Forelimb muscle (tissue), 1 donor: ENCODE measurements at regions not wholly inside any gene's neighbourhood (a gene's known extent, or its start where the extent isn't known, plus 50 kb on each side); places are given as distances from the start of the nearest gene placed in this dataset.

ENCODE experiments used
- DNase-seq: peaks from one replicate; pipeline ENCODE4 v3.0.0-alpha.2; 2013; ENCODE audit warnings: low read depth

- no peak for DNase-seq
Observed at GRCh38 chr16:64823481-64824075, 298.3 kb downstream of the CDH11 start.

- DNase-seq, result no peak
Observed at GRCh38 chr16:64809876-64810629, 311.8 kb downstream of the CDH11 start.

DNA sequence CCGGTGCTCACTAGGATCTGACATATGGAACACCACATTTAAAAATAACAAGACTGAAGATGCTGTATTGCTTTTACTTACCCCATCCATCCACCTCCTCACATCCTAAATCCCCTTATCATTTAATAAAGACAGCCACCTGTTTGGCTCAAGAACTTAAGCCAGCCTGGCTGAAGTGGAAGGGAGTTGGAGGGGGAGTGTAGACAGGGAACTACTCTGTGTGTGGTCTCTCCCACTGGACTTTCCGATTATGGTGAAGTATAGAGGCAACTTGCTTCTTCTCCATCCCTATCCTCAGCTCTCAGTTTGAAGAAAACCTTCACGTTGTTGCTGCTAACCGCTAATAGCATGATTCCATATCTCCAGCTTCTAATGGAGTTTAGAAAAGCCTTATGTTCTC, 313.4 kb downstream of the CDH11 start:
- DNase-seq, result no peak

GRCh38 chr16:64791756-64792155, 330.1 kb downstream of the CDH11 start:
- DNase-seq, result no peak

DNA sequence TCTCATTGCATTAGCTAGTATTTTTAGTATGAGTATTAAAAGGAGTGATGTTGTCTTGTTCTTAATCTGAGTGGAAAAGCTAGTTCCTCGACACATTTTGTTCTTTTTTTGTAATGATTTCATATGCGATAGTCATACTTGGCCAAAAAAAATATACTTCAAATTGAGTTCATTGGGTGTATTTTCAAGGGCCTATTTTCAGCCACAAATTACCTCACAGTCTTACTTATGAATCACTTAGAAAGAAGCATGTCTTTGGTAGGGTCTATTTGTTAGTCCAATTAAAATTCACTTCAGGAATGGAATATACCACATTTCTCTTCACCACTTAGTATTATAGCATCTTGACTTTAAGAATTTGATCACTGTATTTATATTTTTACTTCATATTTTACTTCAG, 337.2 kb downstream of the CDH11 start:
- no peak for DNase-seq

DNA sequence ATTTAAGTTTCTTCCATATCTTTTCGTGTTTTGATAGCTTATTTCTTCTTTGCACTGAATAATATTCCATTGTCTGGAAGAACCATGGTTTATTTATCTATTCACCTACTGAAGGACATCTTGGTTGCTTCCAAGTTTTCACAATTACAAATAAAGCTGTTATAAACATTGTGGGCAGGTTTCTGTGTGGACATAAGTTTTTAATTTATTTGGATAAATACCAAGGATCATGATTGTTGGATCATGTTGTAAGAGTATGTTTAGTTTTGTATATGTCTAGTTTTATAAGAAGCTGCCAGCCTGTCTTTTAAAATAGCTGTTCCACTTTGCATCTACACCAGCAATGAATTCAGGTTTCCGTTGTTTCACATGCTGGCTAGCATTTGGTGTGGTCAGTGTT, 339.4 kb downstream of the CDH11 start:
- no peak for DNase-seq

GRCh38 chr16:64780445-64780844, 341.4 kb downstream of the CDH11 start:
- no peak for DNase-seq

- DNase-seq, result no peak
Observed at GRCh38 chr16:64778777-64779176, 343.1 kb downstream of the CDH11 start.

- DNase-seq, result no peak
Observed at GRCh38 chr16:64773638-64774037, 348.2 kb downstream of the CDH11 start.

GRCh38 chr16:64773184-64773583, 348.7 kb downstream of the CDH11 start:
- DNase-seq, result no peak

- DNase-seq, result no peak
Observed at GRCh38 chr16:64771273-64771672, 350.6 kb downstream of the CDH11 start.

DNA sequence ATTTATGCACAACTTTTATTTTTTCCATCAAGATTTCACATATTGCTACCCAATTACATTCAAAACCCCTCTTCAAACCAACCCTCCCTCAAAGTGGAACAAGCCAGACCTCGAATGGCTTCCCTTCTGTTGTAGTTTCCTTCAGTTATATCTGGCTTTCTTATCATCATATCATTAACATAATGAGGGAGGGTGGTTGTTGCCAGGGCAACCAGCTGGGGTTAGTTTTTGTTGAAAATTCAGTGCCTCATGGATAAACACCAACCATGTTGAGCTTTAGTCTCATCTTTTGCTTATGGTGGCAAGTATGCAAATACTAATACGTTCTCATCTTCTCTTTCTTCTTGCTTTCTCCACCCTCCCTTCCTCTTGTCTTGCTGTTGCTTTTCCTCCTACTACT, 359.7 kb downstream of the CDH11 start:
- DNase-seq, result no peak

- DNase-seq, result no peak
Observed at GRCh38 chr16:64754279-64754678, 367.6 kb downstream of the CDH11 start.

GRCh38 chr16:64751906-64752305, 370.0 kb downstream of the CDH11 start:
- DNase-seq, result no peak

GRCh38 chr16:64749346-64749745, 372.5 kb downstream of the CDH11 start:
- no peak for DNase-seq

DNA sequence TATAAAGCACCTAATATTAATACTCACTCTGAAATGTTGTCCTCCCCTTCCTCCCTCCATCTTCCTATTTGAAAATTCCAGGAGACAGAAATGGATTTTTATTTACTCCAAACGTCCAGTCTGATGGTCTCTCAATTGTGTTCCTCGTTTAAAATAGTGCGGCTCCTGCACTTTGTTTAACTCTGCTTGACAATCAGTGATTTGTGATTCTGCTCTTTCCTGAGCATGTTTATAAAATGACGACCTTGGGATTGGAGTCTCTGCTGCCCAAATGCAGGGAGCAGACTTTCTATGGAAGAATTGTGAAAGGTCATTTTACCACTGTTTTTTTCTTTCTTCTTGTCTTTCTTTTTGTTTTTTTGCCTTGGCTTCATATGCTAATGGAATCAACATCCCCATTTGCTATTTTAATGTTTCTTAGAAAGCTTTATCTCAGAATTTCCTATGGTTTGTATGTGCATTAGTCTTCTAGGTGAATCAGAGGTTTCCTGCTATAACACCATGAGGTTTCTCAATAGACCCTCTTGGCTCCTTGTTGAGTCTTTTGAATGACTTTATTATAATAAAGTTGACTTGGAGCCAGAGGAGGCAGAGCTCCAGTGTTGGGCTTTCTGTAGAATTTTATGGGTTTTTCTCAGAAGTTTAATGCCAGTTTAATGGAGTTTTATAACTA, 376.5 kb downstream of the CDH11 start:
- DNase-seq, result no peak

DNA sequence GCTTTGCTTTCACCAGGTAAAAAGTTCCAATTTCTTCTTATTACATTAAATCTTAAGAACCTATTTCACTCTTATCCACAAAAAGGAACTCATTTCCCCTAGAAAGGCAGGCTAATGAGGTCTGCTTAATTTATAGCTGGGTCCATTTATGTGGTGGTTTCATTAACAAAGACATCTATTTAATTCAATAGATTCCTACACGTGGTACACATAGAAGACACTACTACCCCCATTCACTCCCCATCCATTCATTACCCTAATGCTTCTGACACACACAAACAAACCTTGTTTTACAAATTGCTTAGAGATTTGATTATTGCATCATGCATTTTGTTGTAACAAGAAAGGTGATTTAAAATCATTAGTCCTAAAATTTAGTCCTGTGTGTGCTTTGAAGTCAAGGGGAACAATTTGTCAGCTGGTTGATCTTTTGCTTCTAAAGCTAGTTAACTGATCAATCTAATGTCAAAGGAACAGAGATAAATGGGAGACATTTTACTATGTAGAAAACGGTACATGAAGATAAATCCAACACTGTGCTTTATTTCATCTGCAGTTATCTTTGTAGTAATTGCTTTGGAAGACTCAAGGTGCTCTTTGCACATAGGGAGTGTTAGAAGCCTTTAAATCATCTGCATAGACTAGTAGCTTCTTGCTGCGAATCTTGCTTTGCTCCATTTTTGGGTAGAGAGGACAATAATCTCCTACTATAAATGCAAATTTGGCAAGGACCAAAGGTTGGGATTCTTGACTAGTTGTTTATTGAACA, 379.2 kb downstream of the CDH11 start:
- DNase-seq, result no peak

GRCh38 chr16:64740261-64740660, 381.6 kb downstream of the CDH11 start:
- DNase-seq, result no peak

GRCh38 chr16:64738321-64738960, 383.4 kb downstream of the CDH11 start:
- no peak for DNase-seq

DNA sequence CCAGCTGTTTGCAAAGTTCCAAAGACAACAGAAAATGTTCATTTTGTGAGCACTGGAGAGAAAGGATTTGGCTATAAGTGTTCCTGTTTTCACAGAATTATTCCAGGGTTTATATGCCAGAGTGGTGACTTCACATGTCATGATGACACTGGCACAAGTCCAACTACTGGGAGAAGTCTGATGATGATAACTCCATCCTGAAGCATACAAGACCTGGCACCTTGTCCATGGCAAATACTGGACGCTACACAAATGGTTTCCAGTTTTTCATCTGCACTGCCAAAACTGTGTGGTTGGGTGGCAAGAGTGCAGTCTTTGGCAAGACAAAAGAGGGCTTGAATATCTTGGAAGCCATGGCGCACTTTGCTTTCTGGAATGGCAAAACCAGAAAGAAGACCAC, 385.0 kb downstream of the CDH11 start:
- DNase-seq, result no peak

DNA sequence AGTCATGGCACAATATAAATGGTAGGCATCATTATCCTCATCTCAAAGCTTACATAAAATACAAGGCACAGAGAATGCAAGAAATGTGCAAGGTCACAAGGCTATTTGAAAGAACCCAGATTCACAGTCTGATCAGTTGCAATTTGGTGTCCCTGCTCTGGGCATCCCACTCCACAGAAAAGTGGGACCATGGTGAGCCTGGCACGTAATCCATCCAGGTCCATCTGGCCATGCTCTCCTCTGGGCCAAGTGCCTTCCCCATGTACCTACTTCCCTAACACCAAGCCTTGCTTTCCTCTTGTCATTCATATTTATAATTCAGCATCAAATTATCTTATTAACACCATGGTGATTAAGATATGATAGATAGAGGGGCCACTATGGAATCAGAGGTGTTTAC, 390.0 kb downstream of the CDH11 start:
- no peak for DNase-seq

DNA sequence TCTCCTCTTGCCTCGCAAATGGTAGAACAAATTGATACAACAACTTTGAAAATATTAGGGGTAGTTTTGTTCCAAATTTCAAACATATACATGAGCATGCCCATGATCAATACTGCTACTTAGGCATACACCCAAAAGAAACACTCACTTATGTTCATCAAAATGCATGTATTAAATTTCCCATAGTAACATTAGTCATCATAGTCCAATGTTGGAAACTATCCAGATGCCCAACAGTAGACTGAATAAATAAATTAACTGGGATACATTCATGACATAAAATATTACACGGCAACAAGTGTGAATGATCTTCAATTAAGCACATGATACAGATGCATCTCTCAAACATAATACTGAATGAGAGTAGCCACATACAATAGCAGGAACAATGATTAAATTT, 391.6 kb downstream of the CDH11 start:
- no peak for DNase-seq
